NCI-H146 (cell line): ENCODE measurements at regions not wholly inside any gene's neighbourhood (a gene's known extent, or its start where the extent isn't known, plus 50 kb on each side); places are given as distances from the start of the nearest gene placed in this dataset.
"Not testable (repeated sequence)": the region's sequence is repeated elsewhere in the genome, so short reads cannot be mapped to it uniquely, and the experiment has no call there.

Experiments
- DNase-seq: peaks from one replicate; lab custom pipeline; 2025; lab: John Stamatoyannopoulos, UW

- DNase-seq = no peak
Measured at GRCh38 chrX:115911967-115912366, 258.6 kb upstream of the AGTR2 start.

GRCh38 chrX:115912372-115912897, 258.1 kb upstream of the AGTR2 start:
- DNase-seq = no peak

- no peak for DNase-seq
Measured at GRCh38 chrX:115913575-115913974, 257.0 kb upstream of the AGTR2 start.

- DNase-seq = not testable (repeated sequence)
Measured at GRCh38 chrX:115915625-115916024, 254.9 kb upstream of the AGTR2 start.

GRCh38 chrX:115929480-115929879, 241.1 kb upstream of the AGTR2 start:
- no peak for DNase-seq

- DNase-seq = no peak
Measured at GRCh38 chrX:115936008-115936407, 234.5 kb upstream of the AGTR2 start.

GRCh38 chrX:115939070-115939469, 231.5 kb upstream of the AGTR2 start:
- DNase-seq = no peak

GRCh38 chrX:115939636-115940160, 230.8 kb upstream of the AGTR2 start:
- DNase-seq = no peak

- DNase-seq = peak; percentile 22
Measured at GRCh38 chrX:115940348-115940747, 230.2 kb upstream of the AGTR2 start.

- peak; percentile 84 for DNase-seq
Measured at GRCh38 chrX:115940888-115941332, 229.6 kb upstream of the AGTR2 start.

GRCh38 chrX:115941388-115941787, 229.2 kb upstream of the AGTR2 start:
- no peak for DNase-seq

GRCh38 chrX:115946059-115946458, 224.5 kb upstream of the AGTR2 start:
- no peak for DNase-seq

GRCh38 chrX:115948018-115948923, 222.3 kb upstream of the AGTR2 start:
- peak; percentile 45 for DNase-seq

- peak; percentile 88 for DNase-seq
Measured at GRCh38 chrX:115949900-115950822, 220.4 kb upstream of the AGTR2 start.

- peak; percentile 16 for DNase-seq
Measured at GRCh38 chrX:115952417-115953092, 218.0 kb upstream of the AGTR2 start.

GRCh38 chrX:115957862-115958490, 212.6 kb upstream of the AGTR2 start:
- DNase-seq = peak; percentile 71

- DNase-seq = peak; percentile 55
Measured at GRCh38 chrX:115958687-115959359, 211.7 kb upstream of the AGTR2 start.

GRCh38 chrX:115960440-115961084, 210.0 kb upstream of the AGTR2 start:
- DNase-seq = peak; percentile 72

GRCh38 chrX:115966920-115967319, 203.6 kb upstream of the AGTR2 start:
- no peak for DNase-seq
